ENCODE measurements at regions not wholly inside any gene's neighbourhood (a gene's known extent, or its start where the extent isn't known, plus 50 kb on each side); places are given as distances from the start of the nearest gene placed in this dataset.

- no peak for TF ChIP-seq CTCF (IDR thresholded peaks at IDR 0.05)
- TF ChIP-seq ETV6 (CRISPR knock-in tag; IDR thresholded peaks at IDR 0.05): no peak
Observed at GRCh38 chr15:72907733-72908132, 124.2 kb upstream of the ADPGK start.
